Ishikawa (cell line): ENCODE measurements at regions not wholly inside any gene's neighbourhood (a gene's known extent, or its start where the extent isn't known, plus 50 kb on each side); places are given as distances from the start of the nearest gene placed in this dataset.

Source experiments
- CEBPB ChIP-seq: IDR thresholded peaks from 2 replicates; pipeline ENCODE4 v1.6.1; 2012
- EGR1 ChIP-seq: IDR thresholded peaks from 2 replicates; pipeline ENCODE4 v1.6.1; 2012
- EP300 ChIP-seq: IDR thresholded peaks from 2 replicates; pipeline ENCODE4 v1.6.1; 2012; ENCODE audit warnings: borderline replicate concordance
- RAD21 ChIP-seq: IDR thresholded peaks from 2 replicates; pipeline ENCODE4 v1.6.1; 2012; ENCODE audit warnings: low read depth
- REST ChIP-seq: IDR thresholded peaks from 2 replicates; pipeline ENCODE4 v1.6.1; 2012; ENCODE audit warnings: low read depth, mild to moderate bottlenecking
- TAF1 ChIP-seq: IDR thresholded peaks from 2 replicates; pipeline ENCODE4 v1.6.1; 2012; ENCODE audit warnings: low read depth, mild to moderate bottlenecking
- TEAD4 ChIP-seq: IDR thresholded peaks from 2 replicates; pipeline ENCODE4 v1.6.1; 2012
- YY1 ChIP-seq: IDR thresholded peaks from 2 replicates; pipeline ENCODE4 v1.6.1; 2012; ENCODE audit warnings: low read depth
- TF ChIP-seq, protein P1 (sequence below): IDR thresholded peaks from 2 replicates; pipeline ENCODE4 v1.6.1; 2012

DNA sequence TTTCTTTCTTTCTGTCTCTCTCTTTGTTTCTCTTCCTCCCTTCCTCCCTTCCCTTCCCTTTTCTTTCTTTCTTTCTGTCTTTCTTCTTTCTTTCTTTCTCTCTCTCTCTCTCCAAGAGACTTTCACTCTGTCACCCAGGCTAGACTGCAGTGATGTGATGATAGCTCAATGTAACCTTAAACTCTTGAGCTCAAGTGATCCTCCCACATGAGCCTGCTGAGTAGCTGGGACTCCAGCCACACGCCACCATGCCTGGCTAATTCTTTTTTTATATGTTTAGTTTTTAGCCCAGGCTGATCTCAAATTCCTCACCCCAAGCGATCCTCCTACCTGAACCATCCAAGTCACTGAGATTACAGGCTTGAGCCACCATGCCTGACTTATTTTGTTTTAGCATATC is 64.3 kb upstream of the EMCN start:
- TF ChIP-seq TAF1 (no peak), RAD21 (no peak), CEBPB (no peak), EP300 (no peak), REST (no peak), EGR1 (no peak), YY1 (no peak), TEAD4 (no peak)
- TF ChIP-seq, protein P1, sequence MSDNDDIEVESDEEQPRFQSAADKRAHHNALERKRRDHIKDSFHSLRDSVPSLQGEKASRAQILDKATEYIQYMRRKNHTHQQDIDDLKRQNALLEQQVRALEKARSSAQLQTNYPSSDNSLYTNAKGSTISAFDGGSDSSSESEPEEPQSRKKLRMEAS, result no peak
